ENCODE measurements at regions not wholly inside any gene's neighbourhood (a gene's known extent, or its start where the extent isn't known, plus 50 kb on each side); places are given as distances from the start of the nearest gene placed in this dataset.

GRCh38 chr5:6909901-6910300, 196.7 kb downstream of the TENT4A start:
- Histone ChIP-seq H3K9me3 (ENCODE audit: control insufficient read depth, low read depth, low read length) (no peaks in the 10 kb centered on the region), H3K4me2 (ENCODE audit: insufficient read depth, insufficient read length, low read length) (no peak overlapping the region), H4K91ac (ENCODE audit: insufficient read length, low read depth, low read length) (no peak overlapping the region), H4K8ac (replicated peaks; ENCODE audit: insufficient read length, low read depth, low read length) (no peak overlapping the region), H3K9ac (ENCODE audit: extremely low read depth, insufficient read length, low read length) (no peak overlapping the region), H3K4ac (ENCODE audit: low read depth, low read length) (no peak overlapping the region), H3K4me1 (ENCODE audit: insufficient read depth, low read length) (no peaks in the 10 kb centered on the region), H3K23ac (ENCODE audit: insufficient read length, low read depth, low read length) (no peak overlapping the region), H3T11ph (ENCODE audit: low read length) (no peak overlapping the region), H3K18ac (ENCODE audit: insufficient read length, low read depth, low read length) (no peak overlapping the region), H4K5ac (ENCODE audit: insufficient read length, low read depth, low read length) (no peak overlapping the region), H3K79me2 (ENCODE audit: insufficient read depth, low read length) (no peaks in the 10 kb centered on the region), H3K56ac (ENCODE audit: insufficient read length, low read depth, low read length) (no peak overlapping the region), H4K20me1 (ENCODE audit: control insufficient read depth, insufficient read depth, insufficient read length) (no peaks in the 10 kb centered on the region), H3K14ac (ENCODE audit: insufficient read depth, low read length) (no peak overlapping the region), H2BK12ac (ENCODE audit: insufficient read length, low read depth, low read length) (no peak overlapping the region), H2AK5ac (ENCODE audit: insufficient read length, low read length) (no peak overlapping the region), H3K27ac (ENCODE audit: insufficient read length, low read depth, low read length) (no peak overlapping the region), H2AFZ (ENCODE audit: low read length) (no peak overlapping the region), H2BK20ac (ENCODE audit: low read depth, low read length, poor library complexity, severe bottlenecking) (no peak overlapping the region), H3K79me1 (ENCODE audit: insufficient read depth, low read depth, low read length, poor library complexity, severe bottlenecking) (no peaks in the 10 kb centered on the region), H2BK15ac (ENCODE audit: low read depth, low read length) (no peak overlapping the region), H3K23me2 (ENCODE audit: insufficient read length, low read depth, low read length, poor library complexity, severe bottlenecking) (no peaks in the 10 kb centered on the region), H2BK5ac (ENCODE audit: insufficient read length, low read length) (no peak overlapping the region), H3K27me3 (ENCODE audit: insufficient read depth, low read length) (no peaks in the 10 kb centered on the region), H2BK120ac (ENCODE audit: low read depth, low read length, poor library complexity, severe bottlenecking) (no peak overlapping the region)
- no peaks in the 10 kb centered on the region; a peak in 1 of 5 replicates for H3K9me3 Mint-ChIP-seq
- TF ChIP-seq CTCF (conservative IDR thresholded peaks at IDR 0.05): no peak
- no peaks in the 10 kb centered on the region for H3K36me3 Mint-ChIP-seq (ENCODE audit: insufficient read depth in 1 of 3, low read depth in 3 of 3)
- WGBS (ENCODE audit: extremely low coverage, insufficient read length, low lambda C conversion rate): no CpG with 5 or more reads among the region's 4 CpGs
- H3K27me3 Mint-ChIP-seq (ENCODE audit: low read depth): no peaks in the 10 kb centered on the region
- no peak overlapping the region for H3K4me3 Mint-ChIP-seq
- H3K27ac Mint-ChIP-seq: no peak overlapping the region
- DNase-seq: no peak
- peaks cover 13% of the 10 kb centered on the region in 2 experiments for H3K4me1 Mint-ChIP-seq

Measured in H9 (cell line).